ENCODE measurements at regions not wholly inside any gene's neighbourhood (a gene's known extent, or its start where the extent isn't known, plus 50 kb on each side); places are given as distances from the start of the nearest gene placed in this dataset.
"Not testable (repeated sequence)": the region's sequence is repeated elsewhere in the genome, so short reads cannot be mapped to it uniquely, and the experiment has no call there.

- Histone ChIP-seq H2AFZ (ENCODE audit: low read length, unreplicated experiment) (no peak overlapping the region), H3K4me3 (ENCODE audit: low read depth, low read length) (no peak overlapping the region), H3K4me1 (ENCODE audit: control insufficient read depth, insufficient read depth, low read length, unreplicated experiment) (no peaks in the 10 kb centered on the region), H3K36me3 (ENCODE audit: insufficient read depth, low read length) (no peaks in the 10 kb centered on the region), H3K79me2 (ENCODE audit: control insufficient read depth, insufficient read depth, low read length, unreplicated experiment) (no peaks in the 10 kb centered on the region), H3K27me3 (ENCODE audit: insufficient read depth, low read length) (no peaks in the 10 kb centered on the region), H3K27ac (ENCODE audit: low read depth, low read length) (no peak overlapping the region)
Observed at GRCh38 chr22:22771696-22772377, 115.8 kb upstream of the IGLL5 start.

- Histone ChIP-seq H3K4me1 (ENCODE audit: control insufficient read depth, insufficient read depth, low read length, unreplicated experiment) (no peaks in the 10 kb centered on the region), H3K4me3 (ENCODE audit: low read depth, low read length) (no peak overlapping the region), H3K27ac (ENCODE audit: low read depth, low read length) (no peak overlapping the region), H2AFZ (ENCODE audit: low read length, unreplicated experiment) (no peak overlapping the region), H3K36me3 (ENCODE audit: insufficient read depth, low read length) (no peaks in the 10 kb centered on the region), H3K27me3 (ENCODE audit: insufficient read depth, low read length) (no peaks in the 10 kb centered on the region), H3K79me2 (ENCODE audit: control insufficient read depth, insufficient read depth, low read length, unreplicated experiment) (no peaks in the 10 kb centered on the region)
Observed at GRCh38 chr22:22772396-22772795, 115.2 kb upstream of the IGLL5 start.

- H3K27me3 ChIP-seq (ENCODE audit: insufficient read depth, low read length), result no peaks in the 10 kb centered on the region
Observed at GRCh38 chr22:22772883-22773282, 114.7 kb upstream of the IGLL5 start.

GRCh38 chr22:22773427-22773826, 114.2 kb upstream of the IGLL5 start:
- no peaks in the 10 kb centered on the region for H3K36me3 ChIP-seq (ENCODE audit: insufficient read depth, low read length)
- no peaks in the 10 kb centered on the region for H3K79me2 ChIP-seq (ENCODE audit: control insufficient read depth, insufficient read depth, low read length, unreplicated experiment)
- H2AFZ ChIP-seq (ENCODE audit: low read length, unreplicated experiment), result no peak overlapping the region
- H3K27ac ChIP-seq (ENCODE audit: low read depth, low read length), result no peak overlapping the region
- H3K27me3 ChIP-seq (ENCODE audit: insufficient read depth, low read length), result no peaks in the 10 kb centered on the region
- no peaks in the 10 kb centered on the region for H3K4me1 ChIP-seq (ENCODE audit: control insufficient read depth, insufficient read depth, low read length, unreplicated experiment)
- H3K4me3 ChIP-seq (ENCODE audit: low read depth, low read length), result no peak overlapping the region

More at GRCh38 chr22:22772883-22773282, 114.7 kb upstream of the IGLL5 start:
- no peaks in the 10 kb centered on the region for H3K36me3 ChIP-seq (ENCODE audit: insufficient read depth, low read length)
- H3K27ac ChIP-seq (ENCODE audit: low read depth, low read length), result no peak overlapping the region
- H2AFZ ChIP-seq (ENCODE audit: low read length, unreplicated experiment), result no peak overlapping the region
- no peak overlapping the region for H3K4me3 ChIP-seq (ENCODE audit: low read depth, low read length)
- no peaks in the 10 kb centered on the region for H3K79me2 ChIP-seq (ENCODE audit: control insufficient read depth, insufficient read depth, low read length, unreplicated experiment)
- no peaks in the 10 kb centered on the region for H3K4me1 ChIP-seq (ENCODE audit: control insufficient read depth, insufficient read depth, low read length, unreplicated experiment)

GRCh38 chr22:22773979-22774604, 113.5 kb upstream of the IGLL5 start:
- H2AFZ ChIP-seq (ENCODE audit: low read length, unreplicated experiment), result no peak overlapping the region
- H3K27me3 ChIP-seq (ENCODE audit: insufficient read depth, low read length), result no peaks in the 10 kb centered on the region
- no peak overlapping the region for H3K27ac ChIP-seq (ENCODE audit: low read depth, low read length)
- H3K4me1 ChIP-seq (ENCODE audit: control insufficient read depth, insufficient read depth, low read length, unreplicated experiment), result no peaks in the 10 kb centered on the region
- H3K4me3 ChIP-seq (ENCODE audit: low read depth, low read length), result no peak overlapping the region
- H3K79me2 ChIP-seq (ENCODE audit: control insufficient read depth, insufficient read depth, low read length, unreplicated experiment), result no peaks in the 10 kb centered on the region
- no peaks in the 10 kb centered on the region for H3K36me3 ChIP-seq (ENCODE audit: insufficient read depth, low read length)

GRCh38 chr22:22774762-22775161, 112.9 kb upstream of the IGLL5 start:
- not testable (repeated sequence) for H3K4me1 ChIP-seq (ENCODE audit: control insufficient read depth, insufficient read depth, low read length, unreplicated experiment); H3K36me3 ChIP-seq (ENCODE audit: insufficient read depth, low read length); H3K79me2 ChIP-seq (ENCODE audit: control insufficient read depth, insufficient read depth, low read length, unreplicated experiment); H3K27ac ChIP-seq (ENCODE audit: low read depth, low read length); H2AFZ ChIP-seq (ENCODE audit: low read length, unreplicated experiment); H3K27me3 ChIP-seq (ENCODE audit: insufficient read depth, low read length); H3K4me3 ChIP-seq (ENCODE audit: low read depth, low read length)

- Histone ChIP-seq H3K4me1 (ENCODE audit: control insufficient read depth, insufficient read depth, low read length, unreplicated experiment) (no peaks in the 10 kb centered on the region), H3K4me3 (ENCODE audit: low read depth, low read length) (no peak overlapping the region), H3K27me3 (ENCODE audit: insufficient read depth, low read length) (no peaks in the 10 kb centered on the region)
Observed at GRCh38 chr22:22776121-22776520, 111.5 kb upstream of the IGLL5 start.

GRCh38 chr22:22779213-22779612, 108.4 kb upstream of the IGLL5 start:
- no peaks in the 10 kb centered on the region for H3K79me2 ChIP-seq (ENCODE audit: control insufficient read depth, insufficient read depth, low read length, unreplicated experiment)
- no peak overlapping the region for H3K4me3 ChIP-seq (ENCODE audit: low read depth, low read length)
- H2AFZ ChIP-seq (ENCODE audit: low read length, unreplicated experiment), result no peak overlapping the region
- no peaks in the 10 kb centered on the region for H3K4me1 ChIP-seq (ENCODE audit: control insufficient read depth, insufficient read depth, low read length, unreplicated experiment)
- peaks cover 9% of the 10 kb centered on the region for H3K27me3 ChIP-seq (ENCODE audit: insufficient read depth, low read length)
- H3K27ac ChIP-seq (ENCODE audit: low read depth, low read length), result no peak overlapping the region
- H3K36me3 ChIP-seq (ENCODE audit: insufficient read depth, low read length), result no peaks in the 10 kb centered on the region

More at GRCh38 chr22:22776121-22776520, 111.5 kb upstream of the IGLL5 start:
- no peaks in the 10 kb centered on the region for H3K36me3 ChIP-seq (ENCODE audit: insufficient read depth, low read length)
- H2AFZ ChIP-seq (ENCODE audit: low read length, unreplicated experiment), result no peak overlapping the region
- H3K27ac ChIP-seq (ENCODE audit: low read depth, low read length), result no peak overlapping the region
- no peaks in the 10 kb centered on the region for H3K79me2 ChIP-seq (ENCODE audit: control insufficient read depth, insufficient read depth, low read length, unreplicated experiment)

GRCh38 chr22:22783575-22783974, 104.0 kb upstream of the IGLL5 start:
- Histone ChIP-seq H2AFZ (ENCODE audit: low read length, unreplicated experiment) (no peak overlapping the region), H3K79me2 (ENCODE audit: control insufficient read depth, insufficient read depth, low read length, unreplicated experiment) (no peaks in the 10 kb centered on the region), H3K27me3 (ENCODE audit: insufficient read depth, low read length) (peaks cover 13% of the 10 kb centered on the region), H3K27ac (ENCODE audit: low read depth, low read length) (no peak overlapping the region), H3K36me3 (ENCODE audit: insufficient read depth, low read length) (no peaks in the 10 kb centered on the region), H3K4me1 (ENCODE audit: control insufficient read depth, insufficient read depth, low read length, unreplicated experiment) (no peaks in the 10 kb centered on the region), H3K4me3 (ENCODE audit: low read depth, low read length) (no peak overlapping the region)

- H3K36me3 ChIP-seq (ENCODE audit: insufficient read depth, low read length), result no peaks in the 10 kb centered on the region
- H3K27me3 ChIP-seq (ENCODE audit: insufficient read depth, low read length), result peaks cover 13% of the 10 kb centered on the region
- H3K4me1 ChIP-seq (ENCODE audit: control insufficient read depth, insufficient read depth, low read length, unreplicated experiment), result no peaks in the 10 kb centered on the region
- no peak overlapping the region for H2AFZ ChIP-seq (ENCODE audit: low read length, unreplicated experiment)
- no peak overlapping the region for H3K27ac ChIP-seq (ENCODE audit: low read depth, low read length)
- no peaks in the 10 kb centered on the region for H3K79me2 ChIP-seq (ENCODE audit: control insufficient read depth, insufficient read depth, low read length, unreplicated experiment)
- no peak overlapping the region for H3K4me3 ChIP-seq (ENCODE audit: low read depth, low read length)
Observed at GRCh38 chr22:22784249-22785039, 103.2 kb upstream of the IGLL5 start.

Data from ACC112 (cell line).